HS-27A (cell line): ENCODE measurements at regions not wholly inside any gene's neighbourhood (a gene's known extent, or its start where the extent isn't known, plus 50 kb on each side); places are given as distances from the start of the nearest gene placed in this dataset.
"Not testable (repeated sequence)": the region's sequence is repeated elsewhere in the genome, so short reads cannot be mapped to it uniquely, and the experiment has no call there.

Experiments used
- DNase-seq: peaks from one replicate; pipeline ENCODE4 v3.0.0-alpha.2; 2012; ENCODE audit warnings: low read depth, missing footprints

GRCh38 chr2:54031288-54031687, 60.5 kb upstream of the PSME4 start:
- not testable (repeated sequence) for DNase-seq

- DNase-seq: no peak
Measured at GRCh38 chr2:54030806-54031205, 60.0 kb upstream of the PSME4 start.

- DNase-seq: no peak
Measured at GRCh38 chr2:54030396-54030741, 59.6 kb upstream of the PSME4 start.

- no peak for DNase-seq
Measured at GRCh38 chr2:54029721-54030395, 59.1 kb upstream of the PSME4 start.

GRCh38 chr2:54025463-54026075, 54.8 kb upstream of the PSME4 start:
- DNase-seq: not testable (repeated sequence)

GRCh38 chr2:54024576-54024975, 53.8 kb upstream of the PSME4 start:
- DNase-seq: no peak

- no peak for DNase-seq
Measured at GRCh38 chr2:54021702-54022101, 50.9 kb upstream of the PSME4 start.

- DNase-seq: no peak
Measured at GRCh38 chr2:54020793-54021414, 50.1 kb upstream of the PSME4 start.
